SJSA1 (cell line): ENCODE measurements at regions not wholly inside any gene's neighbourhood (a gene's known extent, or its start where the extent isn't known, plus 50 kb on each side); places are given as distances from the start of the nearest gene placed in this dataset.

Experiments used
- DNase-seq, 2 experiments: peaks; one replicate each; pipeline ENCODE4 v3.0.0-alpha.2; 2015 to 2020; ENCODE audit warnings: low spot score in 2 of 2, low read depth in 1 of 2
- H3K27ac ChIP-seq: fragments of 250-450 bp; sonication (Bioruptor Pico); 2 replicates; pipeline ENCODE4 v1.5.1; 2020; ENCODE audit warnings: mild to moderate bottlenecking, moderate library complexity
- H3K27me3 ChIP-seq: fragments of 250-450 bp; sonication (Bioruptor Pico); replicated peaks from 2 replicates; pipeline ENCODE4 v1.5.1; 2020; ENCODE audit warnings: mild to moderate bottlenecking, moderate library complexity
- H3K36me3 ChIP-seq: fragments of 250-450 bp; sonication (Bioruptor Pico); 2 replicates; pipeline ENCODE4 v1.5.1; 2020; ENCODE audit warnings: mild to moderate bottlenecking
- H3K4me1 ChIP-seq: fragments of 250-450 bp; sonication (Bioruptor Pico); replicated peaks from 2 replicates; pipeline ENCODE4 v1.6.1; 2021; ENCODE audit warnings: mild to moderate bottlenecking
- H3K4me3 ChIP-seq: fragments of 250-450 bp; sonication (Bioruptor Pico); 2 replicates; pipeline ENCODE4 v1.5.1; 2020; ENCODE audit warnings: mild to moderate bottlenecking
- H3K9me3 ChIP-seq: fragments of 250-450 bp; sonication (Bioruptor Pico); replicated peaks from 2 replicates; pipeline ENCODE4 v1.5.1; 2020; ENCODE audit warnings: mild to moderate bottlenecking

GRCh38 chr18:6465281-6465680, 50.6 kb upstream of the L3MBTL4 start:
- Histone ChIP-seq H3K27ac (no peak overlapping the region), H3K36me3 (no peaks in the 10 kb centered on the region), H3K4me3 (no peak overlapping the region), H3K4me1 (no peaks in the 10 kb centered on the region; the same call in 1 of the 2 replicates), H3K27me3 (no peaks in the 10 kb centered on the region), H3K9me3 (no peaks in the 10 kb centered on the region)
- DNase-seq: no peak

DNA sequence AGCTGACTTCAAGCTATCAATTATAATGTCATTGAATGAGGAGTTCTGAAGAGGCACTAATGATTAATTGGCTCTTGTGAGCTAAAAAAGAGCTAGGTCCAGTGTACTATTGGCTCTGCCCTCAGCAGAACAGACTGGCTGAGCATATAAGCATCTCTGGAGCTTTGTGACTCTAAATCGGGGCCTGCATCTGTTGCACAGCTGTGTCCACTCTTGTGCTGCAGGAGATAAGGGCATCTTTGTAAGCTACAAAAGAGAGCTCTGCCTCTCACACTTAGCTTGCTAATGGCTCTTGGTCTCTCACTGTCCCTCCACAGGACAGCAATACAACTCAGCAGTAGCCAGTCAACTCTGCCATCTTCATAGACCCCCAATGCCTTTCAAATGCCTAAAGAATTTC, 61.5 kb upstream of the L3MBTL4 start:
- no peak for DNase-seq
- H3K27ac ChIP-seq: no peak overlapping the region
- H3K9me3 ChIP-seq: no peaks in the 10 kb centered on the region
- no peaks in the 10 kb centered on the region for H3K4me1 ChIP-seq
- no peaks in the 10 kb centered on the region for H3K36me3 ChIP-seq
- no peak overlapping the region for H3K4me3 ChIP-seq
- no peaks in the 10 kb centered on the region; the same call in 1 of the 2 replicates for H3K27me3 ChIP-seq

DNA sequence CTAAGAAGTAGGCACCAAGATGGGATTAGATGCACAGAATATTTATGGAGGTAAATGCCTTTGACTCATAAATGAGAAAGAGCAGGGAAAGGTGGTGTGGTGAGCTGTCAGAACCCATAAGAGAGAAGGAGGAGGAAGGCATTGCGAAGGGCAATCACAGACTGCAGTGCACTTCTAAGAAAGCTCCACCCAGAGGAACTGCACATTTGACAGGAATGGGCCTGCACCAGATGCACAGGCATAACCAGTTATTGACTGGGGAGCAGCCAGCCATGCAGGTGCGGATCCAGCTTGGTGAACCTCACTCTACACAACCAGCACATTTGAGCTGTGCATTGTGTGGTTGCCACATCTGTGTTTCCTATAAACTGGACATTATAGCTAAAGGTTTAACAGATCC, 62.2 kb upstream of the L3MBTL4 start:
- Histone ChIP-seq H3K27me3 (no peaks in the 10 kb centered on the region; the same call in 1 of the 2 replicates), H3K4me3 (no peak overlapping the region), H3K4me1 (peaks cover 2% of the 10 kb centered on the region; the same call in 1 of the 2 replicates), H3K36me3 (no peaks in the 10 kb centered on the region), H3K27ac (no peak overlapping the region), H3K9me3 (no peaks in the 10 kb centered on the region)
- no peak for DNase-seq

GRCh38 chr18:6478121-6478520, 63.4 kb upstream of the L3MBTL4 start:
- Histone ChIP-seq H3K27ac (no peak overlapping the region), H3K4me3 (no peak overlapping the region), H3K9me3 (no peaks in the 10 kb centered on the region), H3K27me3 (no peaks in the 10 kb centered on the region; the same call in 1 of the 2 replicates), H3K4me1 (peaks cover 11% of the 10 kb centered on the region), H3K36me3 (no peaks in the 10 kb centered on the region)
- DNase-seq: no peak

- H3K27me3 ChIP-seq: no peaks in the 10 kb centered on the region
- no peak overlapping the region for H3K4me3 ChIP-seq
- no peaks in the 10 kb centered on the region for H3K9me3 ChIP-seq
- no peak overlapping the region for H3K27ac ChIP-seq
- peaks cover 16% of the 10 kb centered on the region for H3K4me1 ChIP-seq
- H3K36me3 ChIP-seq: no peaks in the 10 kb centered on the region
- DNase-seq: no peak
Measured at GRCh38 chr18:6479699-6480098, 65.0 kb upstream of the L3MBTL4 start.

DNA sequence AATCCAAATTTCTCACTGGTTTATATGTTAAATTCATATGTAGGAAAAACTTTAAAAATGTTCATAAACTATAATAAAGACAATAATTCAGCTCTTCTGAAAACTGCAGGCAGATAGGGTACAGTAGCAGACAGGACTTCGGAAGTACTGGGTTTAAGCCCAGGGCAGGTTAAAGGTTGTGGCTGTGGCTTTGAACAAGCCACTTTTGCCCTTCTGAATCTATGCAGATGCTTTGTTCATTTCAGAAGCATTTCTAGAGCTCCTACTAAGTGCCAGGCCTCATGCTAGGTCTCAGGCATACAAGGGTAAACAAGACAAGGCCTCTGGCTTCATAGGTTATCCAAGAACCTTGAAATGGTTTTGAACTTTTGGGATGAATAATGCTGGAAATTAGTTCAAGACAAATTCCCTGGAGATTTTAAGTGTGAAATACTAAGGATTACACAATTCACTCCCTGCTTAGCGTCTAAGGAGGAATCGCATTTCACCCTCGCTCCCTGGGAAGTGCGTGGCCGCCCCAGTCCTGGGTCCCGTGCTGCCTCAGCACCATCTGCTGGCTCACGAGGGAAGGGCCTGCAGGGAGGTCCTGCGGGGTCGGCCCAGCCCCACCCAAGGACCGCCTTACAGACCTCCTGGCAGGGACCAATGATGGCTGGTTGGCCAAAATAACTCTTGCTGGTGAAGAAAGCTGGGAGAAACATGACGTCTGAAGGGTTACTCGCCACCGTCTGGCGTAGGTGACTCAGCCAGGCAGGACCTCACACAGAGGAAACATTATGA, 67.7 kb upstream of the L3MBTL4 start:
- DNase-seq: peak; percentile 95 to 96
- Histone ChIP-seq H3K36me3 (no peaks in the 10 kb centered on the region), H3K4me1 (peaks cover 20% of the 10 kb centered on the region), H3K27ac (no peak overlapping the region), H3K4me3 (no peak overlapping the region), H3K9me3 (no peaks in the 10 kb centered on the region), H3K27me3 (no peaks in the 10 kb centered on the region)

- Histone ChIP-seq H3K27ac (no peak overlapping the region), H3K36me3 (no peaks in the 10 kb centered on the region), H3K9me3 (no peaks in the 10 kb centered on the region), H3K4me1 (peaks cover 40% of the 10 kb centered on the region), H3K27me3 (no peaks in the 10 kb centered on the region), H3K4me3 (no peak overlapping the region)
- DNase-seq: no peak
Measured at GRCh38 chr18:6484659-6485058, 69.9 kb upstream of the L3MBTL4 start.

GRCh38 chr18:6486313-6486712, 71.6 kb upstream of the L3MBTL4 start:
- DNase-seq: no peak
- Histone ChIP-seq H3K9me3 (no peaks in the 10 kb centered on the region), H3K36me3 (no peaks in the 10 kb centered on the region), H3K27me3 (no peaks in the 10 kb centered on the region), H3K4me3 (no peak overlapping the region), H3K27ac (no peak overlapping the region), H3K4me1 (peaks cover 40% of the 10 kb centered on the region)

DNA sequence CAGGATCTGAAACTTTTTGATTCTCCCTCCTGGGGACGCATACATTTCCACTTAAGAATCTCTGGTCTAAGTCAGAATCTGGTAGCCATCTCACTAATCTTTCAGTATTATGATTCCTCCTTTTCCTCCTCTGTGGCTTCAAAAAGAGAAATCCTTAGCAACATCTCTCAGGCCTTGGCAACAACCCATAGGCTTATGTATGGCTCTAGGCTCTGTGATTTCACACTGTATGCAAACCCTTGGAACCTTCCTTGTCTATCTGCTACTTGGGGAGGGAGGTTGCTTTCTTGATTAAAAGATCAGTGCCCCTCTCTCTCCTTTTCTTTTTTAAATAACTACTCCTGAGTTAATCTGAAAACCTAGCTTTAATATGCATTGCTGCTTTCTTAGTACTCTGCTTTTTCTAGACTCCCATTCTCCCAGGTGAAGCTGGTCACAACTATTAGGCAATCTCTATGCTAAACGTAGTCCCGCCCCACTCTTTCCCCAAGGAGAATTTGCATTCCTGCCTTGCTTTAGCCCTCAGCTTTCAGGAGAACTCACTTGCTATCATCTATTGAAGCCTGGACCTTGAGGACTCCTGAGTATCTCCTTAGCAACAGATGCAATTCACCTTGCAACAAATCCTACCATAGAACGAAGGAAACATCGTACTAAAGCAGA, 72.2 kb upstream of the L3MBTL4 start:
- no peaks in the 10 kb centered on the region for H3K36me3 ChIP-seq
- no peak for DNase-seq

GRCh38 chr18:6487968-6488367, 73.3 kb upstream of the L3MBTL4 start:
- no peaks in the 10 kb centered on the region for H3K9me3 ChIP-seq
- H3K27me3 ChIP-seq: no peaks in the 10 kb centered on the region
- H3K27ac ChIP-seq: no peak overlapping the region
- H3K4me1 ChIP-seq: peaks cover 30% of the 10 kb centered on the region
- no peaks in the 10 kb centered on the region for H3K36me3 ChIP-seq
- no peak for DNase-seq
- H3K4me3 ChIP-seq: no peak overlapping the region

More for the DNA sequence above, 72.2 kb upstream of the L3MBTL4 start:
- H3K4me3 ChIP-seq: no peak overlapping the region
- no peaks in the 10 kb centered on the region for H3K27me3 ChIP-seq
- H3K9me3 ChIP-seq: no peaks in the 10 kb centered on the region
- H3K27ac ChIP-seq: no peak overlapping the region
- H3K4me1 ChIP-seq: peaks cover 38% of the 10 kb centered on the region

- DNase-seq: peak in 1 of 2 experiments; percentile 62
Measured at GRCh38 chr18:6488956-6489355, 74.2 kb upstream of the L3MBTL4 start.

DNA sequence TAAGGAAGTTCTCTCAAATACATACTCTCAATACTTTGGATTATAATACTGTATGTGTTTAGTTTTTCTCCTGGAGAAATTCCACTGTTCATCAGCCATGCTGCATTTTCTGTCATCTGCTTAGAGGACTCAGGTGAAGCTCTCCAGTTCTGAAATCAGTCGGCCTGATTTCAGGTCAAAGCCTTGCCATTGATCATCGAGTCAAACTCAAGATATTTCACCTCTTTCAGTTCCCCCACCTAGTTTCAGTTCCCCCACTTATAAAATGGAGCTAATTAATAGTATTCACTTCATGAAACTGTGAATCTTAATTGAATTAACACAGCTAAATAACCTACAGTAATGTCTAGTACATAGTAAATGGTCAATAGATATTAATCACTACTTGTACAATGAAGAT, 75.3 kb upstream of the L3MBTL4 start:
- Histone ChIP-seq H3K27ac (no peak overlapping the region), H3K4me1 (peaks cover 23% of the 10 kb centered on the region), H3K36me3 (no peaks in the 10 kb centered on the region), H3K27me3 (0 out of 2 replicates have a peak, but pooled peaks cover 2% of the 10 kb centered on the region), H3K4me3 (no peak overlapping the region), H3K9me3 (no peaks in the 10 kb centered on the region)
- no peak for DNase-seq

More at GRCh38 chr18:6488956-6489355, 74.2 kb upstream of the L3MBTL4 start:
- Histone ChIP-seq H3K4me1 (peaks cover 23% of the 10 kb centered on the region), H3K27ac (no peak overlapping the region), H3K4me3 (no peak overlapping the region), H3K36me3 (no peaks in the 10 kb centered on the region), H3K27me3 (0 out of 2 replicates have a peak, but pooled peaks cover 2% of the 10 kb centered on the region), H3K9me3 (no peaks in the 10 kb centered on the region)

GRCh38 chr18:6493194-6493593, 78.5 kb upstream of the L3MBTL4 start:
- H3K4me3 ChIP-seq: no peak overlapping the region
- H3K36me3 ChIP-seq: no peaks in the 10 kb centered on the region
- DNase-seq: no peak
- H3K9me3 ChIP-seq: no peaks in the 10 kb centered on the region
- no peak overlapping the region for H3K27ac ChIP-seq
- H3K4me1 ChIP-seq: peaks cover 12% of the 10 kb centered on the region
- H3K27me3 ChIP-seq: peaks cover 2% of the 10 kb centered on the region; the same call in 1 of the 2 replicates

DNA sequence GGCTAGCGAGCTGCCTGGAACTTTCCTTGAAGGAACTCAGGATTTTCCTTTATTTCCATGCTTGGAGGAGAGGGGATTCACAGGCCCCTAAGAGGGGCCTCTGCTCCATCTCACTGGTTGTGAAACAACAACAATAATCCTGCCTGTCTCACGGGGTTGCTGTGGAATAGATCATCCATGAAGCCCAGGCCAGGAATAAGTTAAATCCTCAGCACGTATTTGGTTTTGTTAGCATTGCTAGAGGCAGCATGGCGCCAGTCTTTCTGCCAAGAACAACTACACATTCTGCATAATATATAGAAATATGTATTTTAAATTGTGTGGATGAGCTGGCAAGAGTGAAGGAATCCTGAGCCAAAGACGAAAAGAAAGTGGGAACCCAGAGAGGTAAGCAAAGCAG, 80.8 kb upstream of the L3MBTL4 start:
- Histone ChIP-seq H3K9me3 (no peaks in the 10 kb centered on the region), H3K27me3 (peaks cover 10% of the 10 kb centered on the region; the same call in 1 of the 2 replicates), H3K27ac (no peak overlapping the region), H3K36me3 (no peaks in the 10 kb centered on the region), H3K4me1 (no peaks in the 10 kb centered on the region), H3K4me3 (no peak overlapping the region)
- DNase-seq: no peak
